Stimulated activated CD8-positive, alpha-beta memory T cell treated with anti-CD3 and anti-CD28 coated beads, Interleukin-7, amount 100 ng/mL, for 4 hours (primary cell): ENCODE measurements at regions not wholly inside any gene's neighbourhood (a gene's known extent, or its start where the extent isn't known, plus 50 kb on each side); places are given as distances from the start of the nearest gene placed in this dataset.

ENCODE experiments used
- DNase-seq, 2 donors: peaks; one replicate each; pipeline ENCODE4 v3.0.0-alpha.2; 2020; ENCODE audit warnings: low read depth in 2 of 2

DNA sequence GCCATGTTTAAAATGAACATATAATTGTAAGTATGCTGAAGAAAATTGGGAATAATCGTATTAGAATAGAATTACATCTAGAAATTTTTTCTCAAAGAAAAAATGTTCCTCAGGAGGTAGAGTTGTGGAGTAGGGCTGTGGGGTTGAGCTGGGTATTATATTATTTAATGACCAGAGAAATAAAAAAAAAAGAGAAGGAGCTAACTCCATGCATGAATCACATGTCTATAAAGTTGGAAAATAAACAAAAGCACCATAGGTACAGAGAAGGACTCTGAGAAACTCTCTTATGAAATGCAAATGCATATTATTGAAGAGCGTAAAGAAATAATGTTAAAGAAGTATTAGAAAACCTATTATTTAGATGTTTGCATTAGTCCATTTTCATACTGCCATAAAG is 405.5 kb downstream of the EFNB2 start:
- no peak for DNase-seq

DNA sequence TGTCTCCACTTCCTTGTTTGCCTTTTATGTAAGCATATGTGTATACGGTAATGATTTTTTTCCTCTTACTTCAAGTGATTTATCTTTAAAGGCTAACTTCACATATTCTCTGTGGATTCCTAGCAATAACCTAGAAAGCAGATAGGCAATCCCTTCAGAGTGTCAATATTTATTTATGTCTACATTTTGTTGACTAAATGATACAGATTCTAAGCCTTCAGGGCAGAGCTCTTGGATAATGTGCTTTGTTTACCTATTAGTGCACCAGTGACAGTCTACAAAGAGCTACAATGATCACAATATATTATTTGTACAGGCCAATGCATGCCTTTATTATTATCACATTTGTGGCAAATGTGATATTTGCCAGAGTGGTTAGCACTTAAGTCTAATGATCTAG is 406.2 kb downstream of the EFNB2 start:
- no peak for DNase-seq

DNA sequence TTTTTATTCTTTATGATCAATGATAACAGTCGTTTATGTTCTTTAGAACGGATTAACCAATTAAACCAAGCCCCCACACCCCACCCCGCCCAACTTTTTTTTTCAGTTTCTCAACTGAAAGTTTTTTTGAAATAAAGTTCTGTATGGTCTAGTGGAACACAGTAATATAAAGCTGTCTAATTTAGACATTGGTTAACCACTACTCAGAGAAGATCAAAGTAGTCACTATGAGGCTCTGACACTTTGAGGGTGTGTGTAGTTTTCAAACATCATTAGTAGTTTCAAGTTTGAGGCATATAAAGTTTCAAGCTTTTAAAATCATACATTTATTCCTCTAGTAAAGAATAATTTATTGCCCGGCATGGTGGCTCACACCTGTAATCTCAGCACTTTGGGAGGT is 413.2 kb downstream of the EFNB2 start:
- no peak for DNase-seq

DNA sequence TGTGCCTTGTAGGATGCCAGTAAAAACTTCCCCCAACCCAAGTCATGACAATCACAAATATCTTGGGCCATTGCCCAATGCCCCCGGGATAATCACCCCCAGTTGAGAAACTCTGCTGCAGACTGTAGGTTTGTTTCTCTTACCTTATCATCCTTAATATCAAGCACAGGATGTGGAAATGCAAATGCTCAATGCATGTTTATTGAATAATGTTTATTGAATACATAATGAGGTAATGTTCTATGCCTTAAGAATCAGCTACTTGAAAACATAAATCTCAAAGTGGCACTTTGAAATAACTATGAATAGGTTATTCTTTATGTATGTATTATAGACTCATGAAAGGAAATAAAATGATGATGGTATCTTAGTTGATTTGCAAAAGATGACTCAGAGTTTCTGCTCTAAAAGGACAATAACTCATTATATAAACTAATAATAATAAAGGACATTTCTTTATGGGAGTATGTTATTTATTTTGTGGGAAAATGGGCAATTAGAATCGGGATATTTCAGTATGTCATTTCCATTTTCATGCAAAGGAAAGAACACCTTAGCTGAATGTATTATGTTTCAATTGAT is 414.2 kb downstream of the EFNB2 start:
- DNase-seq = no peak

DNA sequence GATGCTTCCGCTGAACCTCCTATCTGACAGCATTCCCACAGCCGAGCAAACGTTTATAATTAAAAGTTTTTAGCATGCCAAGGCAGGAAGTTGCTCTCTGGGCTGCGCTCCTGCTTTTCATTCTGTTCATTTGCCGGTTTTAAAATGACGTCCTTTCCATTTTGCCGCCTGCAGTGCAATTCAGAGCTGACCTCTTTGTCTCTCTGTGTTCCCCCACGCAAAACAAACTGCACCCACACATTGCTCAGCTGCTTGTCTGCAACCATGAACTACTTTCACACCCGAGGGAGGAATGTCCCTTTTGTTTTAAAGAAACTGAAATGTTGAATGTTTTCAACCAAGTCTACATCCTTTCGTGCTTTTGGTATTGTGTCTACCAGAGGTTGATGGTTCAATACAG is 416.5 kb downstream of the EFNB2 start:
- no peak for DNase-seq

DNA sequence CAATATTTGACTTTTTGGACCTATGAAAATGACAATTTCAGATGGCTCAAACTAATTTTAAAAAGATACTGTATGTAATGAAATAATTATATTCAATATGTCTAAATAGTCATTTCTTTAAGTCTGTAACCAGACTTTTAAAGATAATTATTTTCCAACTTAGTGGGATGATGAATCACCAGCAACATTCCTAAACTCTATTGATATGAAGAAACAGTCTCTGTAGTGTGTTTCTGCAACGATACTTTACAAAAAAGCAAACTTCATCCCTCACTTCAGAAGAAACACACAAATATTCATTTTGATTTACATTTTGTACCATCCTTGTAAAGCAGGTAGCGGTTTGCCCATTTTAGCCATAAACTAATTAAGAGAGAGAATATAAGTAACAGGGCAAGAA is 417.4 kb downstream of the EFNB2 start:
- DNase-seq = no peak

DNA sequence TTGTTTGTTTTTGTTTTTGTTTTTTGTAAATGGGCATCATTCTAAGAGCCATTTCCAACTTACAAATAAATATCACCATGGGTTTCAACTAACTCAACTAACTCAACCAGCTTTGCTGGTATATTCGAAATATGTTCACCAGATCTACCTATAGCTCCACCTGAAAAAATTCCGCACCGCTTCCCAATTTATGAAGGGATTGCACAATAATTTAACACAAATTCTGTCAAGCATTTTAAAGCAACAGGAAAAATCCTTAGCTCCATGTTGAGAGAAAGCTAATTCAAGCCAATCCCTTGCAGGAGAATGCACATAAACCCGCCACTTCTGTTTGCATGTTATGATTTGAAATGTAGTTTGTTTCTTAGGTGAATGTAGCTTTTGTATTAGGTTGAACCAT is 417.8 kb downstream of the EFNB2 start:
- DNase-seq = no peak

DNA sequence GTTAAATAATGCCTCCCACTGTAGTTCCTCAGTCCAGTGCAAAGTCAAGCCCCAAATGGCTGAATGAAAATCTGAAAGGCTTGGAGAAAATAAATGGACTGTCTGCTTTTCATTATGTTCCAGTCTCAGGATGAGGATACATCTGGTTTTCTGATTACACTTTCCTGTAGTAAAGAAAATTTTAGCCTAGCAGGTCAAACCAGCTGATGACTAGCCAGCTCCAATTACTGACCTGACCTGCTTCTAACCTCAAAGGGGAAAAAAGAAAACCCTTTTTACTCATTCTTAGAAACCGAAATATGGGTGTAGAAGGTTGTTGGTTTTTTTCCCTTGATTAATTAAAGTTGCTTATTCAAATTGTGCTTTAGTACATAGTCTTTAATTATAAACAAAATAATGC is 418.4 kb downstream of the EFNB2 start:
- no peak for DNase-seq

DNA sequence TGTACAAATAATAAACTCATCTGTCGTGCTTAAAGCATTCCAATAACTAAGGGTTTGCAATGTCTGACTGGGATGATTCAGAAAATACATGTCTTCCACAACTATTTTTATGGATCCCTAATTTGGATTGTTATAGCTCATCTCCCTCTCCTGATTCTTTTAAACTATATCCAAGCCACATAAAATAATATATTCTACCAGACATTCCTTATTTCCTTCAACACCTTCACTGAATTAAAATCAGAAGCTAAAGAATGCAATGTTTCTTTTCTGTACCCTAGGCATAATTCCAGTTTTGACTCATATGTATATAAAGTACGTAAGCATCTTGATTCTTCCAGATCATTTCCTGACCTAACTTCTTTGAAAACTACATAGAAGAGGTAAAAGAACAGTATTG is 420.4 kb downstream of the EFNB2 start:
- no peak for DNase-seq

DNA sequence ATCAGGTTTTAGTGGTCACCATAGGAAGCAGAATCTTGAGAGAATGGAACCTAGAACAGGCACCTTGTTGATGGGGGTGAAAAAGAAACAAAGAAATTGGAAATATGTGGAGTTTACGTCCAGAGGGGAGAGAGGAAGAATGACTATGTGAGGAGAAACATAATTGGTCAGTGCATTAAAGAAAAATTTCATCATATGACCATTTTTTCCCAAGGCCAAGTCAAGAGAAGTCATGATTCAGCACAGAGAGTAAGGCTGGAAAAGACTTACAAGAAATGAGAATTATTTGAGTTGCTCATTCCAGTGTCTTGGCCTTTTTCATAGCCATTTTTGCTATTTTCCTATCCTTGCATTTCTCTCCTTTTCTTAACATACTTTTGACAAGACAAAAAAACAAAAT is 421.7 kb downstream of the EFNB2 start:
- DNase-seq = no peak

DNA sequence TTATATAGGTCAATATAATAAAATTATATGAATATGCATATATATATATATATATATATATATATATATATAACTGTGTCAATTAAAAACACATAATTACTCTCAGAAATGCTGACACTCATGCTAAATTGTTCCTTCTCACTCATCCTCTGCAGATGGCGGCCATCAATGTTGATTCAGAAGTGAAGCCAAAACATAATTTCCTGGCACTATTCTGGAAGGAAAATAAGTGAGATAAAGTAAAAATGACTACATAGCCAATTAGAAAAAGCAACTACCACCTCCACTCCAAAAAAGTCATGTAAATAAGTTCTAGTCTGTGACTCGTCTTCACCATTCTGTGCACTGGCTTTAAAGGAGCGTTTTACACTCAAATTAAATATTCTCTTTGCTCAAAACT is 423.3 kb downstream of the EFNB2 start:
- DNase-seq = no peak

DNA sequence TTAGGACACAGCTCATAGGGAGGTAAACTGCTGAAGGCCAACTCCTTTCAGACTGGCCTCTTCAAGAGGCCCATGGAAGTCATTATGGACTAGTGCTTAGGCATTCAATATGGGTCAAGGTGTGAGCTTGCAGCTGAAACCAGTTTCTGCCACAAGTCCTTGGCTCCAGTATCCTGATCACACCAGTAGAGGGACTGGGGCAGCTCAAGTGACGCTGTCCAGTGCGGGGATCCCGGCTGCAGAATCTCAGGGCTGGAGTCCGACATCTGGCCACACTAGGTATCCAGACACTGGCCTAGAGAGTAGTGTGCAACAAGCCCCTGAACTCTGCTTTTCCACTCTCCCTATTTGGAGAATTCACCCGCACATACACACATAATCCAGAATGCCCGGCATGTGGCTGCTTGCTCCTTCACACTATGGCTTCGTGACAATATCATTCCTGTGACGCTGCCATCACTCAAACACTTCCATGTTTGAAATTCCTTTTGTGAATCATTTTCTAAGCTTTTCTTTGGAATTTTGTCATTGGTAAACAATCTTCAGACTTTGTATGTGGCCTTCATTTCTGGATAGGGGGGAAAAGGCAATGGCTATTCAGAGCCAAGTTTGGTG is 425.1 kb downstream of the EFNB2 start:
- no peak for DNase-seq

DNA sequence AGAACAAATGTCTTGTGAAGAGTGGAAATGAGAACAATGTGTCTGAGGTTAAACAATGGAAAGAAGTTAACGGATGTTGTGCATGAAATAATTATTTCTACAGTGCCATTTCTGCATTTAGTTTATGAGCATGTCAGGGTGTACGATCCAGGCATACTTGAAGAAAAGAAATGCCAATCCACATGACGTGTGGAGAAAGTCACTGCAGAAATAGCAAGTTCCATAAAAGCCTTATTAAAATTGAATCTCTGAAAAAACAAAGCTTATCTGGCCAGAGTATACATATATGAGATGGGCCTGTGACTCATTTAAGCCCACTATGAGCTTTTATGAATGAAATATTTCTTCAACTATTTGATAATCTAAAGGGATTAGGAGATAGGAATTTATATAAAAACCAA is 426.1 kb downstream of the EFNB2 start:
- DNase-seq = no peak

DNA sequence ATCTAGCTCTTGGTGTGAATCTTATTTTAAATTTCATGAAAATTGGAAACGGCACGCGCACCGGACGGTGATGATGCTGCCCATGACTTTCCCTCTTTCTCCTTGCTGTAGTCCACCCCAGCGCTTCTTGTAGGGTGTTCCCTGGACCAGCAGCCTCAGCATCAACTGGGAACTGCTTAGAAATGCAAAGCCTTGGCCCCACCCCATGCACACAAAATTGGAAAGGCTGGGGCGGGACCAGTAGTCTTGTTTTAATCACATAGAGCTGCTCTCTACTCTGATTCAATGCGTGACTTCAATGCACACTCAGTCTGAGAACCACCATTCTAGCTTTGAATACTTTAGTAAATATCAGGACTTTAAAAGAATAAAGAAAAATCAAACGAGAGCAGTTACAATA is 427.1 kb downstream of the EFNB2 start:
- no peak for DNase-seq

DNA sequence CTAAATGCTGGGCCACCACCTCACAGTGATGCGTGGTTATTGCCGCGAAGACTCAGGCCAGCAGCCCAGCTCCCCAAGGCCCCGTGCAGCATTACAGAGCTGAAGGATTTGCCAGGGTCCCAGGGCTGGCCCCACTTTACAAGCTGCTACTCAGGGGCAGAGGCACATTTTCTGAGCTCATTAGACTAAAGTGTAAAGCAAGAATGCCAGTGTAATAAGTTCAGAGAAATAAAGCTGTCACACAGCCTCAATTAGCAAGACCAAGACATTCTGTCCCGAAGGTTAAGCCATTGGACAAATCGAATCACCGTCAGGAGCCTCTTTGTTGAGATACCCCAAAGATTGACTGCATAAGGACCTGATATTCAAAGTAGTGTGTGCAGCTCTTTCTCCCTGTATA is 428.4 kb downstream of the EFNB2 start:
- no peak for DNase-seq

DNA sequence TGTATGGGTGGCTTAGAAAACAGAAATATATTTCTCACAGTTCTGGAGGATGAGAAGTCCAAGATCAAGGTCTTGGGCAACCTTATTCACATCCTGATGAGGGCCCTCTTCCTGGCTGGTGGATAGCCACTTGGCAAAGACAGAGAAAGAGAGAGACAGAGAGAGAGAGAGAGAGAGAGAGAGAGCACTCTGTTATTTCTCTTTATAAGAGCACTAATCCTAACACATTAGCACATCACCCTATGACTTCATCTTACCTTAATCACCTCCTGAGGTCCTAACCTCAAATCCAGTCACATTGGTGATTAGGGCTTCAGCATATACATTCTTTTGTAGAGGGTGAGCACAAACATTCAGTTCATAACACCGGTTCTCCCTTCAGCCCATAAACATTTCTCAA is 430.3 kb downstream of the EFNB2 start:
- DNase-seq = no peak

DNA sequence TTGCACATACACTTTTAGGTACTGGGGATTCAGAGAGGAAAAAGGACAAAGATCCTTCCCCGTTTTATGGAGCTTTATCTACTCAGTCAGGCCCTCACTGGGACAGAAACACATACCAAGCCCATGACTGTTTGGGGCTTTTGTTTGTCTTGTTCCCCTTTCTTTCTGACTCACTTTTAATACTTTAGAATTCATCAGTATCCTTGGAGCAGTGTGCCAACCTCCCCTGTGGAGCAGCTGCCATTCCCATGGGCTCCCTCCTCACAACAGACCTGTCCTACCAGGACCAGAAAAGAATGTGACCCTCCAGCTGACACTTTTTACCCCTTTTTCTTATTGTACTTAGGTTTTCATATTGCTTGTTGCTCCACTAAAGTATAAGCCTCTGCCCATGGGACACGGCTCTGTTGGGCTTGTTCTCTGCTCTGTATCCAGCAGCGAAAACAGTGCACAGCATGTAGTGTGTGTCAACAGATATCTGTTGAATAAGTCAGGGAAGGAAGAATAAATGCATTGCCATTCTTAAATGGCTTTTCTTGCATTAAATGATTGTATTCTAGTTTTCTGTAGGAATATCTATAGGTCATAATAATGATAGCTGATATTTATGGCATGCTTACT is 431.1 kb downstream of the EFNB2 start:
- no peak for DNase-seq

DNA sequence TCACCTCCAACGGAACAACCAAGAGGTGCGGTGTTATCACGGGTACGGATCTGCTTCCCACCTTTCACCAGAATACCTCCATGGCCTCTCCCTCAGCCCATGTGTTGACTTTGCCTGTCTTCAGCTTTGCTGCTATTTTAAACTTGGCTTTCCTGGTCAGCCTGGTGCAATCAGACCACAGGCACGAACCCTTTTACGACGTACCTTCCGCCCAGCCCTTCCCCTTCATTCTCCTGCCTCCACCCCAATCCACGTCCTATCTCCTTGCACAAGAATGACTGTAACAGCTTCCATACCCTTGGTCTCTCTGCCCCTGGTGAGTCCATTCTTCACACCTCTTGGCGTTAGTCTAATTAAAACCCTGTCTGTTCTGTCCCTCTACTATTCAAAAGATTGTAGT is 431.7 kb downstream of the EFNB2 start:
- DNase-seq = no peak

DNA sequence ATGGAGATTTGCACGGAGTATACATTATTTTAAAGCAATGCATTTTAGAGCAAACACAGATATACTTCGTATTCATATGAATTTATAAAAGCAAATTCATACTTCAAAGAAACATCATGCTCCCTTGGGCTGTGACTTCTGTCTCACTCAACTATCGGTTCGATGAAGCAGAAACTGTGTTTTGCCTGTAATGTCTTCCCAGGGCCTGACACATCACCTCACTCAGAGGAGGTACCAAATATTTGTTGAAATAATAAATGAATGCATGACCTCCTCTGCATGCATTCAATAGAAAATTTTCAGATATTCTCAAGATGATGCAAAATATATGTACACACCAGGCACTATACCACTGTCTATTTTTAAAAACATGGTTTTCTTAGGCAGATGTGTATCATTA is 432.7 kb downstream of the EFNB2 start:
- no peak for DNase-seq

DNA sequence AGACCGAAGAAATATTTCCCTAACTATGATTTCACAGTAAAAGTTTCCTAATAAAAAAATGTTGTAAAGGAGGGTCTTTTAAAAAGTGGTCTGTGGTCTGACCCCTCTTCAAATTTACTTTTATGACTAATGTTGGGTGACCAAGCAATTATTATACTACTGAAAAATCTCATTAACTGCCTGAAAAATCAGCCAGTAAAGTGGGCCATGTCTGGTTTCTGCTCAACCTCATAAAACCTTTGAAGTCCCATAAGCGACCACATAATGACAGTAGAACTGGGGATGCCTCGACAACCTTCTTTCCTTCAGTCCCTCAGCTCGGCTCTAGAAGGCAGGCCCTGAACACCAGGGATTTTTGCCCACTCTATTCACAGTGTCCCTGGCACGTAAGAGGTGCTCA is 434.3 kb downstream of the EFNB2 start:
- DNase-seq = no peak

DNA sequence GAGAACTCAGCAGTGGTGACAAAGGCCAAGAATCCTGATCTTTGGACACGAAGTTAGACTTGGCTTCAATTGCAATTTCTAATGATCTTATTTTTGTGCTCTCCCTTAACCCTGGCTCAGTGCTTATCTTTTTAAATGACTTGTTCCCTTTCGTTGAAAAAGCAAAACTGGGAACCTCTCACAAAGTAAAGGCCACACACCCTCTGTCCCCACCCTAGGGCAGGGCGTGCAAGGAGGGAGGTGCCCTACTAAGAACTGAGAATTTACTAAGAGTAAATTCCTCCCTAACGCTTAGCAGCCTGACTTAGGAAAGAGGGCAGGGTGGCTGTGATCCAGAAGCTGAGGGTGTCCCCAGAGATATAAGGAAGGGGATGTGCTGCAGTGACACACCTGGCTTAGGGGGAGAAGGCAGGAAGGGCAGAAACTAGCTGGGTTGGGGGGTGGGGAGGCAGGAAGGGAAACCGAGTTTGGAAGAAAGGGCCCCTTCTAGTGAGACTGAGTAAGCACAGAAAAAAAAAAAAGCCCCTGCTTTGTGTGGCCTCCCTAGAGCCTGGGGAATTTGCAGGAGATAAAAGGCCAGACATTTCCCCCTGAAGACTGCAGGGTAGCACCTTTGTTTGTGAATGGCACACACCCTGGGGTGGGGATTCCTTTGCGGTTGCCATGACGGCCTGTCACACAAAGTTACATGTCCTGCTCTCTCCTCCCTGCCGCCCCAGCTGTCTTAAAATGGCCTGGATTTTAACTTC is 435.1 kb downstream of the EFNB2 start:
- DNase-seq = no peak

DNA sequence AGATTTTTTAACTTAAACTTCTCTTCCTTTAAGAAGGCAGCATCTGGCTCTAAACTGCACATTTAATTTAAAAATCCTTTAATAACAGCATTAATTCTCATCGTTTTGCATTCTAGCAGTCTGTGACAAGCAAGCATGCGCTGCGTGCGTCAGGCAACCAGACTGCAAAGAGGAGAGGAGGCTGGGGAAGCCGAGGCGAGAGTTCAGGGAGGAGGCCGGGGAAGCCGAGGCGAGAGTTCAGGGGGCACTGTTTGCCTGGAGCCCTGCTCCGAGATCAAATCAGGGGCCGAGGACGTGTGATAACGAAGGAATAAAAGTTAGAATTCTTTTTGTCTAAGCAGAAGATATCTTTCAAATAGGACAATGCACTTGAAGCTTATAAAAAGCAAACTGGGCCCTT is 435.7 kb downstream of the EFNB2 start:
- no peak for DNase-seq

DNA sequence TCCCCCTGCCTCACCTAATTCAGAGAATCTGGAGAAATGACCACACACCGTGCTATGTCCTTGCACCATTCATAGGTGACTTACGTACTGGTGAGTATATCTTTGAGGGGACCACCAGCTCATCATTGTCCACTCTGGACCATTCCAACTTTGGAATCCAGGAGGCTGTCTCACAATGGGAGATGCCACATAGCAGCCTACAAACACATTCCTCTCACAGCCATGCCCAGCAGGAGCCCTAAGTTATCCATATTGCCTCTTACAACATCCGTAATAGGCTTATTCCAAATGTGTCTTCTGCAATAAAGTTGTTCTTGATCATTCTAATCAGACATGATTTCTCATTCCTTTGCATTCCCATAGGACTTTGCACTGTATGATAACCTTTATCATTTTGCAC is 436.7 kb downstream of the EFNB2 start:
- DNase-seq = no peak
